Hematopoietic multipotent progenitor cell treated with erythropoietin and hydrocortisone succinate and interleukin-3 and kit ligand, for 15 days (in vitro differentiated cells): ENCODE measurements at regions not wholly inside any gene's neighbourhood (a gene's known extent, or its start where the extent isn't known, plus 50 kb on each side); places are given as distances from the start of the nearest gene placed in this dataset.
"Not testable (repeated sequence)": the region's sequence is repeated elsewhere in the genome, so short reads cannot be mapped to it uniquely, and the experiment has no call there.

Experiments
- DNase-seq: peaks from one replicate; pipeline ENCODE4 v3.0.0-alpha.2; 2015; ENCODE audit warnings: low spot score

DNA sequence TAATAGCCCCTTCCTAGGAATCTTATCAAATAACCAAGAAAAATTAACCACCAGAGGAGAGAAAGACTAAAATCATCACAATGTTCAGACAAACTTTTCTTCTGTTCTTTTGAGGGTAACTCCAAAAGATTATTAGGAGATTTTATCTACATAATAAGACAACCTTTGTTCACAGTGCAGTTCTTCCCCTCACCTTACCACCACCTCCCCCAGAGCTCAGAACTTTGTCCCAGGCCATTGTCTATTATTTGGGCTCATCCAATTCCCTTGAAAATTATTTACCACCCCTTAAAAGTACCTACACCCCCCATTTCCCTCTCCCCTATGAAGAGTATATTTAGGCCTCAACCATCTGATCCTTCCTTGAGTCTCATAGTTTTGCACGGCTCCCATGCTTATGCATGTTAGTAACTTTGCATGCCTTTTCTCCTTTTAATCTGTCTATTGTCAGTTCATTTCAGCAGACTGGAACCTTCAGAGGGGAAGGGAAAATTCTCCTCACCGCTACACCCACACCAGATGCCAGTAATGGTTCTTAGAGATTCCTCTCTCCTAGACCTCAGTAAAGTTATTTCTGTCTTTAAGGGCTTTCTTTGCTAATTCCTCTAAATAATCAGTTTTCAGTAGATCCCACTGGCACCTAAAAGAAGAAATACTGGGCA lies 234.9 kb downstream of the SKIDA1 start:
- DNase-seq = no peak

DNA sequence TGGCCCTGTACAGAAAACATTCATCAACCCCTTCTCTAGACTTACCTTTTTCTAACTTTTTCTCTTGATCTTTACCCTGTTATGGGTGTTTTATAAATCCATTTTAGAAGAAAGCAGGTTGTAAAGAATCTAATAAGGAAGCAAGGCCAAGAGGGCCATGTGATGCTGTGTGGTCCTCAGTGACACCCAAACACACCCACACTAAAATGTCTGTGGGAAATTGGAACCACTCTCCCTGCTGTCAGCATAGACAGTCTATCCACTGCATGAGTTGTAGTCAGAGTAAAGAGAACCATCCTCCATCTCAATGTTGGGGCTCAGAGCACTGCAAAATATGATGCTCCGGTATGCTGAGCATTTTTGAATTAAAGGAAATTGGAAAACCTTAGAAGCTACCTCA lies 235.5 kb downstream of the SKIDA1 start:
- no peak for DNase-seq

DNA sequence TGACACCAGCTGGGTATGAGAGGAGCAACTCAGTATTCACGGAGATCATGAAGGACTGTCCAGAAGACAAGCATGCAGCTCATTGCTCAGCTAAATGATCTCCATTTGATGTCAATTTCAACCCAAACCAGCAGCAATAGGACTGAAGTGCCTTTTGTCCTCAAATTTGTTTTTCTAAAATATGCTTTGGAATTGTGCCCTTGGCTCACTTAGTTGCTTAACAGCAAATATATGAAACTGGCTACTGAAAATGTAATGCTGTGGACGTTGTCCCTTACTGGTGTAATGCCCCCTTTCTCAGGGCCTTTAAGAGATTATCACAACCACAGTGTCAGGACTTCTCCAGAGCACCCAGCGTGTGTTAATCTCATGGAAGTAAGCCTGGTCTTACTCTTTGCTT lies 236.2 kb downstream of the SKIDA1 start:
- DNase-seq = no peak

DNA sequence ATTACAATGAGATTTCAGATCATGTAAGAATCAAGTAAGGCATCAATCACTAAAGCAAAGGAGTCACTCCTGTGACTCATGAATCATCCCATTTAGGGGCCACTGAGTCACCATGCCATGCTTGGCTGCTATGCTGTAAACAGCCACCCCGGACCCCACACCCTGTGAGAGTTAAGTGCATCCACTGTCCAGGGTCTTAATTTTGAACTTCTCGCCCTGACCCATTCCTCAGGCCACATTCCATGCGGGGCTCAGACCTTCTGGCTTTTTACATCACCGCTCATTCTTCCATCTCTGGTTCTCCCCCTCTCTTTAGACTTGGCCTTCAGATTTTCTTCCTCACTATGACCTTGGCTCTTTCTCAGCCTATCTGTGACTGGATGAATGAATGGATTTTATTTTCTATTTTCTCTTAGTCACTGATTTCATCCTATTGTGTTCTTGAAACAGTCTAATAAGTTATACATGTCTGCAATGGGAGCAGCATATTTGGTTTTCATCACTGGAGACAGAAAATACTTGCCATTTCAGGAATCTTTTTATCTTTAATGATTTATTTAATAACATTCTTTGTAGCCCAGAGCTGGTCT lies 239.6 kb downstream of the SKIDA1 start:
- DNase-seq = no peak

DNA sequence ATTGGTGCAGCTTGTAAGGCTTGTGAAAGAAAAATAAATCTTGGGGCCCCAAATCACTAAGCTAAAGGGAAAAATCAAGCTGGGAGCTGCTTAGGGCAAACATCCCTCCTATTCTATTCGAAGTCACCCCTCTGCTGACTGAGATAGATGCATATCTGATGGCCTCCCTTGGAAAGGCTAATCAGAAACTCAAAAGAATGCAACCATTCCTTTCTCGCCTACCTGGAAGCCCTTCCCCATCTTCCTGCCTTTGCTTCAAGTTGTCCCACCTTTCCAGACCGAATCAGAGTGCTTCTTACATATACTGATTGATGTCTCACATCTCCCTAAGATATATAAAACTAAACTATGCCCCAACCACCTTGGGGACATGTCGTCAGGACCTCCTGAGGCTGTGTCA lies 240.3 kb downstream of the SKIDA1 start:
- no peak for DNase-seq

DNA sequence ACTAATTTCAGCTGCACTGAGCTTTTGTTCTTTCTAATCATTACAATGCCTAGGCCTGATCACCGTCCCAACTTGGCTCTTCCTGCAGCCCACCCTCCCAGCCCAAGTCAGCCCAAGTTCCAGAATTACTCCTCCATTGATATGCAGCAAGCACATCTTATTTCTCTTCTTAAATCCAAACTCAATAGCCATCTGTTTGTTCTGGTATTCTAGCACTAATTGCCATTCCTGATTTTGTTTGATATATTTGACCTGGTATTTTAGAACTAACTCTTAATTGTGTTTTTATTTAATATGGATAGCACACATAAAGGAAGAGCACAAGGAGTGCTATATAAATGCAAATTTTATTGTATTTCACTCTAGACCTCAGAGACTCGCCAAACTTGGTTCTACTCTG lies 241.2 kb downstream of the SKIDA1 start:
- no peak for DNase-seq

DNA sequence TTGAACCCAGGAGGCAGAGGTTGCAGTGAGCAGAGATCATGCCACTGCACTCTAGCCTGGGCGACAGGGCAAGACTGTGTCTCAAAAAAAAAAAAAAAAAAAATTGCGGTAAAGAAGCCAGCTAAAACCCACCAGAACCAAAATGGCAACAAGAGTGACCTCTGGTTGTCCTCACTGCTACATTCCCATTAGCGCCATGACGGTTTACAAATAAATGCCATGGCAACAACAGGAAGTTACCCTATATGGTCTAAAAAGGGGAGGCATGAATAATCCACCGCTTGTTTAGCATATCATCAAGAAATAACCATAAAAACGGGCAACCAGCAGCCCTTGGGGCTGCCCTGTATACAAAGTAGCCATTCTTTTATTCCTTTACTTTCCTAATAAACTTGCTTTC lies 242.4 kb downstream of the SKIDA1 start:
- DNase-seq = not testable (repeated sequence)

DNA sequence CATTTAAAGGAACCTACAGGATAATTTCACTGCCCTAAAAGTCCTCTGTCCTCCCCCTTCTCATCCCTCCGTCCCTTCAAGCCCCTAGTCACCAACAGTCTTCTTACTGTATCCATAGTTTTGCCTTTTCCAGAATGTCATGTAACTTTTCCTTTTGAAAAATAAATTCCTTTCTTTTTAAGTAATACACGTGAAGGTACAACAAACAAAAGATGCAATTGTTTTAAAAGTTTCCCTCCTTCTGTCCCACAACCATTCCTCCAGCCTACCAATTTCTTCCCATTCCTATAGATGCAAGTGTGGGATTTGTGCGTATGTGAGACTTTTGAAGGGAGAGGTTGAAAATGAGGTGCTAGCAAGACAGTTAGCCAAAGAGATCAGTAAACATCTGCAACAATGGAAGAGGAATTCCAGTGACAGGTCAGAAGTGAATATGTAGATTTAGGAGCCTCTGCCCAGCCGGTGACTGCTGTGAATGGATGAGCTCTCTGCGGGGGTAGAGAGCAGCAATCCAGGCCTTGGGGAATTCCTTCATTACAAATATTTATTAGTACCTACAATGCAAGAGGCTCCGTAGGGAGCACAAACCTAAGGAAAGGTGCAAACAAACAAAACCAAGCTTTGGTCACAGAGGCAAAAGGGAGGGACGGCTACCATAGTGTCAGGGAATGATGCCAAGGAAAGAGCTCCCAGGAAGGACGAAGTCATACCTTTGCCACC lies 243.6 kb downstream of the SKIDA1 start:
- DNase-seq = no peak

DNA sequence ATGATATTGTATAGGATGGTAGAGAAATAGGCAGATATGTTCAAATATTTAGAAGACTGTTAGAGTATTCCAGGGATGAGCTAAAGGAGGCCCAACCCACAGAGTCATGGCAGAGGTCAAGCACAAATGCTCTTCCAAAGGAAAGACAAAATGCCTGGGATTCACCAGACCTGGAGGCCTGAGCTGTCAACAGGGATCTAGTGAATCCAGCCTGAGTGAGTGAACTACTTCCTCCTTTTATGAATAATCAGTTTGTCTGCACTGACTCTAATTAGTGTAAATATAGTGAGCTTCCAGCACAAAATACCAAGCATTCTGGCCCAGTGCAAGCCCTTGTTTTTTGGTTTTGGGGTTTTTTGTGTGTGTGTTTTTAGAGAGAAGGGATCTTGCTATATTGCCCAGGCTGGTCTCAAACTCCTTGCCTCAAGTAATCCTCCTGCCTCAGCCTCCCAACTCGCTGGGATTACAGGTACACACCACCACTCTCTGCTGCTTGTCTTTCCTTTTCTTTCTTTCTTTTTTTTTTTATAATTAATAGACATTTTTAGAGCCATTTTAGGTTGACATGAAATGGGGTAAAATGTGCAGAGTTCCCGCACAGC lies 244.4 kb downstream of the SKIDA1 start:
- DNase-seq = no peak

DNA sequence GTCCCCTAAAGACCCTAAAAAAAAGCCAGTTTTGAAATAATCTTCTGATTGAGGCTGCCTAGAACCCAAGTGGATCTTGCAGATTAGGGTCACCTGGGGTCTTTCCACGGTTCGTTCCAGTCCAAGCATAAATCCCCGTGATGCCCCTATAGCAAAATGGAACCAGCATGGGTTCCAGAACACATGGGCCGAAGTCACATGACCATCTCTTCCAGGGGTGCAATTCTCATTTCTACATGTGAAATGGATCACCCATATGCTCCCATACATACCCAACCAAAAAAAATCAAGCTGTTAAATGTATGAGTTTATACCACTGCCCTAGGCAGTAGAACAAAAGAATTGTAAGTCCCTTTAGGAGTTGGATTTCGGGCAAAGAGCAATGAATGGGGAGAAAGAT lies 245.4 kb downstream of the SKIDA1 start:
- DNase-seq = no peak

DNA sequence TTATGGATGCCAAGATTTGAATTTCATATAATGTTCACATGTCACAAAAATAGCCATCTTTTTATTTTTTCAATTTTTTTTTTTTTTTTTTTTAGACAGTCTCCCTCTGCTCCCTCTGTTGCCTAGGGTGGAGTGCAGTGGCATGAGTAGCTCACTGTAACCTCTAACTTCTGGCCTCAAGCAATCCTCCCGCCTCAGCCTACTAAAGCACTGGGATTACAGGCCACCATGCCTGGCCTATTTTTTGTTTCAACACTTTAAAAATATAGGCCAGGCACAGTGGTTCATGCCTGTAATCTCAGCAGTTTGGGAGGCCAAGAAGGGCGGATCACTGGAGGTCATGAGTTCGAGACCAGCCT lies 246.3 kb downstream of the SKIDA1 start:
- no peak for DNase-seq

DNA sequence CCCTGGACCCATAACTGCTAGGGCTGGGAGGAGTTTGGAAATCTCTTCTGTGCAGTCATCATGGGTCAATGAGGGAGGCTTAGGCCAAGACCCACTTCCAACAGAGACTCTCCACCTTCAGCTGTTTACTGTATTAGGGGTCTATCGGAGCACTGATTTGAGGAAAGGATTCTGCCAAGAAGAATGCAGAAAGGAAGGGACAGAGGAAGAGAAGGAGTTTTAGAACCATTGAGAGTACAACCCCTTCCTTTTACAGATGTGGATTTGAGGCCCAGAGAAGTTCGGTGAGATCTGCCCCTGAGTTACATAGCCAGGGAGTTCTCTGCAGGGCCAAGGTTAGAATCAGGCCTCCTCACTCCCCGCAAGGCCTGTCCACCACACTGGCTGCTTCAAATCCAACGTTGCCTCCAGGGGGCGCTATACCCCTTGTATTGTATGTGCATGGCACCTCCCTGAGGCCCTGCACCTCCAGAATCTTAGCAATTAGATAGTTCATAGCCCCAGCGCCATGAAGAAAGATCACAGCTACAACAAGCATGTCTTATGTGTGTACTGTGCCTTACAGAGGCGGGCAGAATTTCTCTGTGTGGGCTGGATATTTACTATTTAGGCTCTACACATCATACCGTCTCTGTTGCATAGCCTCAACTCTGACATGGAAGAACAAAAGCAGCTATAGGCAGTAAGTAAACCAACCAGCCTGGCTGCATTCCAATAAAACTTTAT lies 246.8 kb downstream of the SKIDA1 start:
- DNase-seq = peak; percentile 55

DNA sequence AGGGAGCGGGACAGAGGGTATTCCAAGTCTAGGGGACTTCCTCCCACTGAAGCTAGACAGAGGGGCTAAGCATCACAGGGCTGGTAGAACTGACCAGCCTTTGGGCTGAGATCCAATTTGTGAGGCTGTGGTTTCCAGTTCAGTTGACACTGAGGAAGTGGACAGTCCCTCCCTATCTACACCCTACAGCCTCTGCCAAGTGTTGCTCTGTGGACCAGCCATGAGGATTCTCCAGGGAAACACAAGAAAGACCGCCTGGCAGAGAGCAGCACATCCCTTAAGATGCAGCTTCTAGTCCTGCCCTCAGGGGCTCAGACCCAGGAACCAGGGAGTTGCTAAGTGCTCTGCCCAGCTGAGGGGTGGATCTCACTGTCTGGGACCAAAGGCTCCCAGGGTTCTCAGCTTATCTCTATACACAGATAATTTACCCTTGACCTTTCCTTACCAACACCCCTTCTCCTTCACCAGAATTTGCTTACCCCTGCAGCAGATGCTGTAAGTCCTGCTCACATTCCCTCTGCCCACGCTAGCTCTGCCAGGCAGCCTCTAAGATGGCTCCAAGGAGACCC lies 252.0 kb downstream of the SKIDA1 start:
- no peak for DNase-seq

DNA sequence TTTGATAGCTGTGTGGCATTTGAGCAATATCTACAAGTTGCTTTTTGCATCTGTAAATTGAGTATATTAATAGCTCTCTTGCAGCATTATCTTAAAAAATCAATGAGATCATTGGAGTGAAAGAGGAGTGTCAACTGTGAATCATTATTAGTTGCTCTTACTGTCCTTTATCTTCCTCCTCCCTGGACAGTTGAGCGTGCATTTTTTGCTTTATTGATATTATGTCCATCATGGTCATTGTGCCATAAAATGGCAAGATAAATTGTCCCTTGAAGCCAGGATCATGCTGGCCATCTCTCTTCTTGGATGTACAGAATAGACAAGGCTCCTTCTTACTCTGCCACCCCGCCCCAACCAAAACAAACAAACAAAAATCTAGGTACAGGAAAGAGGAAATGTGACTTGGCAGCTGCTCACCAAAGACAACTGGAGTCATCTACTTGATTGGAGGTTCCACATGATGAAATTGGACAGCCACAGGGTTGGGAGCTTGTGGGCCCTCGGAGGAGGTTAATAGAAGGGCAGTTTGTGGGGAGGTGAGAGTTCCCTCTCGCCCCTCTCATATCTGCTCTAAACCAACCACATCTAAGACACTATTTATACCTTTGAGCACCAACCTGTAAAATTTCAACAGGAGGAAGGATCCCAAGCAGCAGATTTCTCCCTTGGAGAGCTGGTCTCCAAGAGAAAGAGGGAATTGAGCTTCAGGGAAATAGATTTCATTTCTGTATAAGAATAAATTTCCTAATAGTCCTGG lies 252.7 kb downstream of the SKIDA1 start:
- DNase-seq = no peak

DNA sequence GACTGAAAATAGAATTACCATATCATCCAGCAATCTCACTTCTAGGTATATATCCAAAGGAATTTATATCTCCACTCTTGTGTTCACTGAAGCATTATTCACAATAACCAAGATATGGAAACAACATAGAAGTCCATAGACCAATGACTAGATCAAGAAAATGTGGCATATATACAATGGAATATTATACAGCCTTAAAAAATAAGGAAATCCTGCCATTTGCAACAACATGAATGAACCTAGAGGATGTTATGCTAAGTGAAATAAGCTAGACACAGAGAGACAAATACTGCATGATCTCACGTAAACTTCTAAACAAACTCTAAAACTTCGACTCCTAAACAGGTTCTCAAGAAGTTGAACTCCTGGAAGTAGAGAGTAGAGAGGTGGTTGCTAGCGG lies 254.5 kb downstream of the SKIDA1 start:
- DNase-seq = no peak

DNA sequence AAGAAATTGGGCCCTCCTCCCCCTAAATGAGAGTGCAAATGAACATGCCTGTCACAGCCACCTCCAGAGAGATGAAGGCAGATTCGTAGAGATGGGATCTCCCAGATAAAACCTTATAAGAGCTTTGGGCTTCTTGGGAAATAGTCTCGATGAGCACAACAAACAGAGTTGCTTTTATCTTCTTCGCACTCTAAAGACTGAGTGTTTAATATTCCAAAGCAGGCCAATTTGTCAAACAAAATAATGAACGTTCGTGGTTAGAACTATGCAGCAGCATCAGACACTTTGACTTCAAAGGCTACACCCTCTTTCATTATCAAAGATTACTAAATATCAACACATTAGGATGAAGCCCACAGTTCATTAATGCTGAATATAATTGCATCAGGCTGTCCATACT lies 256.2 kb downstream of the SKIDA1 start:
- DNase-seq = no peak

DNA sequence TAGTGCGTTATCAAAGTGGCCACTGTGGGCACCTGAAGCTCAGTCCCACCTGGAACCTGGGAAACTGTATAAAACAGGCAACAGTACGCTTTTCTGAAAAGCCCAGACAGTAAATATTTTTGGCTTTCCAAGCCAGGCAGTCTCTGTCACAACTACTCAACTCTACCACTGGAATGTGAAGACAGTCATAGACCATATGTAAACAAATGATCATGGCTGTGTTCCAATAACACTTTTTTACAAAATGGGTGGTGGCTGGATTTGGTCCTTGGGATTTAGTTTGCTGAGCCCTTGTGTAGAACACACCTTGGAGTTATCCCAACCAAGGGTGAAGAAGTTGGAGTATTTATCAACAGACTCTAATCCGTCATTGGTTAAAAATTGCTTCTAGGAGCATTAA lies 259.9 kb downstream of the SKIDA1 start:
- DNase-seq = no peak

DNA sequence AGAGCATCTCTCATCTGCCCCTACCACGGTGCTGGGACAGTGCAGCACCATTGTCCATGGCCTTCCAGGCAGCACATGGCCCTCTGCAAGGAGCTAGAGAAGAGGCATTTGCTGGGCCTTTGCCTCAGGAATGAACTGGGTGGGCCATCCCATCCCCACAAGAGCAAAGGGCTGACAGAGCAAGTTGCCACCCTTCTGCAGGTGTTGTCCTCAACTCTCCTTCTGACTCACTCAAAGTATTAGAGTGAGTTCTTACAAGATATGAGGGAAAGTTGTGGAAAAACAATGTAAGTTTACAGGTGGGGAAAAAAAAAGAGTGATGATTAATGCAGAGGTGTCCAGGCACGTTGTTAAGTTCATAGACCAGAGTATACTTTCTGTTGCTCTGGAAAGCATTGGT lies 261.2 kb downstream of the SKIDA1 start:
- DNase-seq = no peak

DNA sequence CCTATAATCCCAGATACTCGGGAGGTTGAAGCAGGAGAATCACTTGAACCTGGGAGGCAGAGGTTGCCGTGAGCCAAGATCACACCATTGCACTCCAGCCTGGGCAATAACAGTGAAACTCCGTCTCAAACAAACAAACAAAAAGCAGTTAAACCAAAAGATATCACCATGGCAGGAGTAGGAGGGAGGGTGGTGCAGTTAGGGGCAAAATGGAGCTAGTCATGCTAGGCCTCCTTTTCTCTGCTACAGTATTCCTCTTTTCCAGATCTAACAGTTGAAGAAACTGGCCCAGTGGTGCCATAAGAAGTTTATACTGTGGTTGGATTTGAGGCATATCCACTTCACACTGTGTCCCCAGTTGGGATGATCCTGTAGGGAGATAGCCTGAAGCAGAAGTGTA lies 261.6 kb downstream of the SKIDA1 start:
- no peak for DNase-seq

DNA sequence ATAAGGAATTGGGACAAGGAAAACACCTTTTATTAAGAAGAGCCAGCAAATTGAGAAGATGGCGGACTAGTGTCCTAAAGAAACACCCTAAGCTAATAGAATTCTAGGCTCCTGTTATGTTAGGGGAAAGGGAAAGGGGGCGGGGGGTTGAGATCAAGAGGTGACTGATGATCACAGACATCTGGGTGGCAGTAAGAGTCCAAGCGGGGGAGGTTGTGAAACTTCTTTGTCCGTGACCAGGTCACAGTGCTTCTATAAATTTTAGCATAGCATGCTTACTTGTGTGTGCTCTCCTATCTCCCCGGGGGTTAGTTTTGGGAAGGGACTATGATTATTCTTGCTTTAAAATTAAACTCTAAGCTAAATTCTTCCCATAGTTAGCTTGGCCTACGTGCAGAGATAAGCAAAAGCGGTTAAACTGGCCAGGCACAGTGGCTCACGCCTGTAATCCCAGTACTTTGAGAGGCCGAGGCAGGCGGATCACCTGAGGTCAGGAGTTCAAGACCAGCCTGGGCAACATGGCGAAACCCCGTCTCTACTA lies 262.1 kb downstream of the SKIDA1 start:
- DNase-seq = no peak

DNA sequence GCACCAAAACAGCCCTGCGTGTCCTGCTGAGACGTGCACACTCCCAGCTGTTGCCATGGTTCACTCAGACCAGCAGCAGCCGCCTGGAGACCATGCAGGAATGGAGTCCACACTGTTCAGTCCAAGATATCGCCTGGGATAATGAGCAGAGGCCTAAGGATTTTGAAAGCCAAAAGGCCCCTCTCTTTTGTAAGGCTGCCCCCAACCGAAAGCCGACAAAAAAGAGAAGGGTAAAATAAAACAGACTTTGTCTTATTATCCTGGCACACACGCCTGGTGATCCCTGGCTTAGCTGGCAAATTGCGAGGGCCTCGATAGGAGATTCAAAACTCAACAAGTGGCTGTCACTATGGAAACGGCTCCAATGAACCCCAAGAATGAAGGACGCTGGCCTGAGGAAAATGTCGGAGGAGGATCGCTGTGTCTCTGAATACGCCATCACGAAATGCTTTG lies 263.6 kb downstream of the SKIDA1 start:
- no peak for DNase-seq
